Sigmoid colon (tissue), 6 donors: ENCODE measurements at regions not wholly inside any gene's neighbourhood (a gene's known extent, or its start where the extent isn't known, plus 50 kb on each side); places are given as distances from the start of the nearest gene placed in this dataset.

ENCODE experiments used
- DNase-seq: peaks from one replicate; pipeline ENCODE4 v3.0.0-alpha.2; 2019
- H3K27ac ChIP-seq, 4 donors: fragments of 200-600 bp; sonication (generic); one replicate each; pipeline ENCODE4 v1.5.1; 2016 to 2019; ENCODE audit warnings: mild to moderate bottlenecking in 1 of 4
- H3K27me3 ChIP-seq, 3 donors: fragments of 200-600 bp; sonication (generic); one replicate each; pipeline ENCODE4 v1.5.1; 2019; ENCODE audit warnings: mild to moderate bottlenecking in 1 of 3
- H3K36me3 ChIP-seq, 4 donors: fragments of 200-600 bp; sonication (generic); one replicate each; pipeline ENCODE4 v1.5.1; 2016 to 2019
- H3K4me1 ChIP-seq, 4 donors: fragments of 200-600 bp; sonication (generic); one replicate each; pipeline ENCODE4 v1.5.1; 2017 to 2019
- H3K4me3 ChIP-seq, 4 donors: fragments of 200-600 bp; sonication (generic); one replicate each; pipeline ENCODE4 v1.5.1; 2017 to 2019; ENCODE audit warnings: mild to moderate bottlenecking in 2 of 4, moderate library complexity in 1 of 4
- H3K9me3 ChIP-seq, 4 donors: fragments of 200-600 bp in 3 of 4; sonication (generic) in 3 of 4; one replicate each; pipeline versions ENCODE4 v1.5.1 to v1.6.1; 2013 to 2019
- EP300 ChIP-seq, 4 donors: sonication (generic); formaldehyde crosslinking; IDR thresholded peaks; one replicate each; pipeline ENCODE4 v1.6.1; 2017; ENCODE audit warnings: antibody characterized with exemption in 4 of 4
- POLR2A ChIP-seq, 2 donors: fragments of 450-650 bp; IDR thresholded peaks; one replicate each; pipeline ENCODE4 v1.6.1; 2016; ENCODE audit warnings: antibody characterized with exemption in 2 of 2, mild to moderate bottlenecking in 2 of 2, moderate library complexity in 2 of 2
- POLR2AphosphoS5 ChIP-seq, 4 donors: sonication (generic); formaldehyde crosslinking; IDR thresholded peaks; one replicate each; pipeline ENCODE4 v1.6.1; 2017; ENCODE audit warnings: antibody characterized with exemption in 4 of 4
- WGBS, 2 donors: extraction: QIAGEN DNeasy Blood & Tissue Kit; methylation state at CpG; one replicate each; pipeline ENCODE4 v1.1.7; 2013; 5-methylcytosine and 5-hydroxymethylcytosine counted together
- intact Hi-C: fragments of 100-400 bp; cut with DNase I; formaldehyde crosslinking; loops from one replicate; pipeline ENCODE4 v1.15.1; 2023
- TF ChIP-seq, protein P1 (sequence below), 4 experiments: fragments of 450-650 bp in 3 of 4; fragments of 200-600 bp in 1 of 4; IDR thresholded peaks; one replicate each; pipeline ENCODE4 v1.5.1; 2016 to 2019; ENCODE audit warnings: antibody characterized with exemption in 4 of 4, mild to moderate bottlenecking in 3 of 4, moderate library complexity in 2 of 4
- donor health status: healthy with polysubstance abuse.
- donor health status: healthy.

DNA sequence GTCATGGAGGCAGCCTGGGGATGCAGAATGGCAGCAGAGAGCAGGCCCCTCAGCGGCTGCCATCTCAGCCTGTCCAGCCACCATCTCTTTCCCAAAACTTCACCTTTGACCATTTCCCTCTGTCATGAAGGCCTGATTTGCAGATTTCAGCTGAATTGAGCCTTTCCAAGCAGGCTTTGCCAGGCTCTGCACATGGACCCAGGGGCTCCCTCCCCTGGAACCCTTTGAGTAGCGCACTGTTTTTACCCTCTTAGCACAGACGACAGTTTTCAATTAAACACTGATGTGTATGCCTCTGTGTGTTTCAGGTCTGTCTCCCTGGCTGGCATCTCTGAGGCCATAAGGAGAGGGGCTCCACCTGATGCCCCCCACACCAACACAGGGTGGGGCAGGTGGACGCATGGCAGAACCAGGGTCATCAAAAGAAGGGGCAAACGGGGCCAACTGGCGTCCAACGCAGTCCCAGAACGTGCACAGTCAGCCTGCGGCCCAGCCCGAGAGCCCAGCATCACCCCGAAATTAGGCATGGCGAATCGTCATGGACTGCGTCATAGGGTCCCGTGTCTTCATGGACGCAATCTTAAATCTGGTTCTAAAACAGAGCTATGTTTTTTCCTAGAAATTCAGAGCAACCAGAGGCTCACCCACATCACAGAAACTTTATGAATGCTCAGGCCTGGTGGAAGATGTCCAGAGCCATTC is 185.0 kb upstream of the TCERG1L start:
- Histone ChIP-seq H3K9me3 (peaks cover 0 to 4% (median 0%) of the 10 kb centered on the region in 4 donors), H3K36me3 (no peaks in the 10 kb centered on the region), H3K4me3 (no peak overlapping the region), H3K27me3 (no peaks in the 10 kb centered on the region), H3K4me1 (no peaks in the 10 kb centered on the region), H3K27ac (no peak overlapping the region)
- no peak for DNase-seq
- TF ChIP-seq POLR2AphosphoS5 (IDR thresholded peaks at IDR 0.05) = no peak
- no peak for TF ChIP-seq POLR2A (IDR thresholded peaks at IDR 0.05)
- TF ChIP-seq, protein P1, sequence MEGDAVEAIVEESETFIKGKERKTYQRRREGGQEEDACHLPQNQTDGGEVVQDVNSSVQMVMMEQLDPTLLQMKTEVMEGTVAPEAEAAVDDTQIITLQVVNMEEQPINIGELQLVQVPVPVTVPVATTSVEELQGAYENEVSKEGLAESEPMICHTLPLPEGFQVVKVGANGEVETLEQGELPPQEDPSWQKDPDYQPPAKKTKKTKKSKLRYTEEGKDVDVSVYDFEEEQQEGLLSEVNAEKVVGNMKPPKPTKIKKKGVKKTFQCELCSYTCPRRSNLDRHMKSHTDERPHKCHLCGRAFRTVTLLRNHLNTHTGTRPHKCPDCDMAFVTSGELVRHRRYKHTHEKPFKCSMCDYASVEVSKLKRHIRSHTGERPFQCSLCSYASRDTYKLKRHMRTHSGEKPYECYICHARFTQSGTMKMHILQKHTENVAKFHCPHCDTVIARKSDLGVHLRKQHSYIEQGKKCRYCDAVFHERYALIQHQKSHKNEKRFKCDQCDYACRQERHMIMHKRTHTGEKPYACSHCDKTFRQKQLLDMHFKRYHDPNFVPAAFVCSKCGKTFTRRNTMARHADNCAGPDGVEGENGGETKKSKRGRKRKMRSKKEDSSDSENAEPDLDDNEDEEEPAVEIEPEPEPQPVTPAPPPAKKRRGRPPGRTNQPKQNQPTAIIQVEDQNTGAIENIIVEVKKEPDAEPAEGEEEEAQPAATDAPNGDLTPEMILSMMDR (IDR thresholded peaks at IDR 0.05) = no peak
- no peak for TF ChIP-seq EP300 (IDR thresholded peaks at IDR 0.05)
- intact Hi-C loops = no loop called here
- 90 to 93% methylated on average over 16 of the region's 16 CpGs for WGBS, 2 donors

DNA sequence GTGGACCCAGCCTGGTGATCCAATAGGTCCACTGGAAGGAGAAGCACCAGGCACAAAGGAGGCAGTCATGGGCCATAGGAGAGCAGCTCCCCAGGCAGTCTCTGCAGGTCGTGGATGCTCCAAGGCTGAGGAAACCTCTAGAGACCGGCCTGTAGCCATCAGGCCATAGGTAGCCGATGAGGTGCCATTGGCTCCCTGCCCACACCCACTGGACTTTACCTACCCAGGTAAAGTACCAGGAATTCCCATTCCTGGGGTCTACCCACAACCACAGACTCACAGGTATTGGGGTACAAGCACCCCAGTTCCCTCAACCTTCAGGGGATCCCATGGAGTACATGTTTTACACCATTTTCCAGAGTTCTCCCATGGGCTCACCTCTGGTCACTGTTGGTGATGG is 188.0 kb upstream of the TCERG1L start:
- H3K4me1 ChIP-seq = no peaks in the 10 kb centered on the region
- H3K27ac ChIP-seq = no peak overlapping the region
- intact Hi-C loops = no loop called here
- 70 to 81% methylated on average over 3 of the region's 3 CpGs for WGBS, 2 donors
- H3K4me3 ChIP-seq = no peak overlapping the region
- H3K9me3 ChIP-seq = peaks cover 0 to 16% (median 7%) of the 10 kb centered on the region in 4 donors
- DNase-seq = no peak
- TF ChIP-seq, protein P1 (IDR thresholded peaks at IDR 0.05) = no peak
- TF ChIP-seq POLR2A (IDR thresholded peaks at IDR 0.05) (no peak), EP300 (IDR thresholded peaks at IDR 0.05) (no peak), POLR2AphosphoS5 (IDR thresholded peaks at IDR 0.05) (no peak)
- H3K27me3 ChIP-seq = no peaks in the 10 kb centered on the region
- H3K36me3 ChIP-seq = no peaks in the 10 kb centered on the region

DNA sequence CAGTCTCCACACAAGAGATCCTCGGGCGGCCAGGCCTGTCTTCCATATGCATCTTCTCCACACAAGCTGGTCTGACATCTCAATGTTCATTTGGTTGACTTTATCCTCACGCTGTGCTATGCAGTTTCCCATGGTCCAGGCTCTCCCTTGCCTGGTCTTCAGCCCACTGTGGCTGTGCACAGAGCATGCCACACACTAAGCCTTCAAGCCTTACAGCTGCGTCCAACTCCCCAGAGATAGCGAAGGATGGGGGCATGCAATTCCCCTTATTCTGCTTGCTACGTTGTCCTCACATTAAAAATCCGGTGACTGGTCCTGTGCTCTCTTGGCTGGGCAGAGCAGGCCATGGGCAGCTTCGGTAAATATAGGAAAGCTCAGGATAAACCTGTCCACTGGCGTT is 188.7 kb upstream of the TCERG1L start:
- Histone ChIP-seq H3K4me1 (no peaks in the 10 kb centered on the region), H3K4me3 (no peak overlapping the region), H3K9me3 (peaks cover 0 to 16% (median 7%) of the 10 kb centered on the region in 4 donors), H3K27me3 (no peaks in the 10 kb centered on the region), H3K27ac (no peak overlapping the region), H3K36me3 (no peaks in the 10 kb centered on the region)
- TF ChIP-seq POLR2A (IDR thresholded peaks at IDR 0.05) (no peak), POLR2AphosphoS5 (IDR thresholded peaks at IDR 0.05) (no peak), EP300 (IDR thresholded peaks at IDR 0.05) (no peak)
- TF ChIP-seq, protein P1 (IDR thresholded peaks at IDR 0.05) = no peak
- no peak for DNase-seq
- 87 to 90% methylated on average over 9 of the region's 9 CpGs for WGBS, 2 donors
- intact Hi-C loops = no loop called here

DNA sequence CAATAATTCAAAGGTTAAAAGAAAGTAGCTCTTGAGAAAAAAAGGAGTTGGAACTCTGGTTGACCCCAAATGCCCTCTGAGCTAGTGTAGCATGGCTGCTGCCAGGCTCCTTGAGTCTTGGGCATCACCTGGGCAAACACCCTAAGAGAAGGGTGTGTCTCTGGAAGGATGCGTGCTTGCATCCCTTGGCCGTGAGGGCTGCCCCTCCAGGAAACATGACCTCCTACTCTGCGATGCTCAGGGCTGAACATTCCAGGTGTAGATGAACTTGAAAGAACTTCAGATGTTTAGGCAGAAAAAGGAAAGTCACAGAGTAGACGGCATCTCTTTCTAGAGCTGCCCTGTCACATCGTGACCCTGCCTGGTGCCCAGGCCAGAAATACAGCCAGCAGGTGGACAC is 189.4 kb upstream of the TCERG1L start:
- H3K4me3 ChIP-seq = no peak overlapping the region
- intact Hi-C loops = no loop called here
- WGBS, 2 donors = 93 to 95% methylated on average over 5 of the region's 5 CpGs
- H3K9me3 ChIP-seq = peaks cover 0 to 16% (median 7%) of the 10 kb centered on the region in 4 donors
- H3K27me3 ChIP-seq = no peaks in the 10 kb centered on the region
- no peaks in the 10 kb centered on the region for H3K36me3 ChIP-seq
- TF ChIP-seq, protein P1 (IDR thresholded peaks at IDR 0.05) = no peak
- TF ChIP-seq POLR2AphosphoS5 (IDR thresholded peaks at IDR 0.05) (no peak), EP300 (IDR thresholded peaks at IDR 0.05) (no peak), POLR2A (IDR thresholded peaks at IDR 0.05) (no peak)
- H3K4me1 ChIP-seq = no peaks in the 10 kb centered on the region
- no peak for DNase-seq
- no peak overlapping the region for H3K27ac ChIP-seq

DNA sequence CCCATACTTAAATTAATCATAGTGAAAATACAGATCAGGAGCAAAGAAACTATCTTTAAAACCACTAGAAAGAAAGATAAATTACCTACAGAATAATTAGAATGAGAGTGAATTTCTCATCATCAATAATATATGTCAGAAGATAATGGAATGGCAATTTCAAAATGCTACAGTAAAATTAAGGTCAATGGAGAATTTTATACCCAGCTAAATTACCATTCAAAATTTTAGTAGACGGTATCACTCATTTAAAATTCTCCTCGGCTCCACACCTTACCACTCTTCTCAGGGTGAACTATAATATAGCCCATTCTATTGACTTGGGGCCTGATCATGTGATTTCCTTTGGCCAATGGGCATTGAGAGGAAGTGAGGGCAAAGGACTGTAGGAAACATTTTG is 192.5 kb upstream of the TCERG1L start:
- H3K27me3 ChIP-seq = no peaks in the 10 kb centered on the region
- 89 to 94% methylated on average over 2 of the region's 2 CpGs for WGBS, 2 donors
- peaks cover 0 to 16% (median 7%) of the 10 kb centered on the region in 4 donors for H3K9me3 ChIP-seq
- intact Hi-C loops = no loop called here
- no peak for TF ChIP-seq EP300 (IDR thresholded peaks at IDR 0.05)
- no peak for TF ChIP-seq POLR2A (IDR thresholded peaks at IDR 0.05)
- TF ChIP-seq POLR2AphosphoS5 (IDR thresholded peaks at IDR 0.05) = no peak
- TF ChIP-seq, protein P1 (IDR thresholded peaks at IDR 0.05) = no peak
- H3K4me3 ChIP-seq = no peak overlapping the region
- DNase-seq = no peak
- H3K36me3 ChIP-seq = no peaks in the 10 kb centered on the region
- no peak overlapping the region for H3K27ac ChIP-seq
- H3K4me1 ChIP-seq = no peaks in the 10 kb centered on the region
